ENCODE measurements at regions not wholly inside any gene's neighbourhood (a gene's known extent, or its start where the extent isn't known, plus 50 kb on each side); places are given as distances from the start of the nearest gene placed in this dataset.

DNA sequence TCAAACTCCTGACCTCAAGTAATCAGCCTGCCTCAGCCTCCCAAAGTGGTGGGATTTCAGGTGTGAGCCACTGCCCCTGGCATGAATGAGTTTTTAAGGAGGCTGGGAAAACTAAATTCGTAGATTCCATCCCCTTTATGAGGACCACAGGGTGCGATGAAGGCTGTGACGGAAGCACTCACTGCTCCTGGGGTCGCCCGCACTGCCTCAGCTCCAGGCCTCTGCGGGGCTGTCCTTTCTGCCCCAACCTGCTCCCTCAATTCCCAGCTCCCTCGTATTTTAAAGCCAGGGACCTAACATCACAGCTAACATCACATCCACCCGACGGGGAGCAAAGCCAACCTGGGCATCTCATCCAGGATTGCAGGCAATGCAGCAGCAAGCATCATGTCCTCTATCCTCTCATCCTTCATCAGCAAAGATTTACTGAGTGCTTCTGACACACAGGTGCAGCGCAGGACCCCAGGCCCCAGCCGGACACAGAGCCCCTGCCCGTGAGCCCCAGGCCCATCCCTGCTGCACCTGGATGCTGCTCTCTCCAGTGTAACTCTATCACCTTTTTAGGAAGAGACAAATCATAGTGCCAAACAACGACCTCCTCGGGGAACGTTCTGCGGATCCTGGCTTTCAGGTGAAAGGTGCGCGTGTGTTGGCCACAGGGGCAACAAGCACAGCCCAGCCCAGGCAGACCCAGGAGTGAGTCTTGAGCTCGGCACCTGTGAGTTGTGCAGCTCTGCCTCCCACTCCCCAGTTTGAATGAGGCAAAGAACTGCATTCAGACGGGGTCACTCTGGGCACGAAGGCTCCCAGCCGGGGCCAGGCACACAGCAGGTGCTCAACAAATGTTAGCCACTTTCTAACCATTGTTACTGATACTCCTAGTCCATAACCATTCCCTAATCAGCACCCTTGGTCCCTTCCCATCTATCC lies 134.3 kb downstream of the CRYBB2 start:
- Histone ChIP-seq H4K8ac (ENCODE audit: low read depth, low read length) (no peak overlapping the region), H3K4me3 (ENCODE audit: low read length in 2 of 2) (no peak overlapping the region), H4K91ac (ENCODE audit: low read depth, low read length, poor library complexity) (no peak overlapping the region), H3K36me3 (replicated peaks in 1 of 2; ENCODE audit: control insufficient read depth in 2 of 2, insufficient read depth in 2 of 2, low read length in 2 of 2) (peaks cover 12 to 31% of the 10 kb centered on the region in 2 donors), H3K27me3 (ENCODE audit: control insufficient read depth in 3 of 3, insufficient read depth in 3 of 3, low read depth in 1 of 3, low read length in 3 of 3) (no peaks in the 10 kb centered on the region), H2AK5ac (ENCODE audit: low read depth, low read length) (no peak overlapping the region), H3K4ac (ENCODE audit: low read length) (no peak overlapping the region), H3K23ac (ENCODE audit: low read depth, low read length, poor library complexity) (no peak overlapping the region), H2BK15ac (ENCODE audit: low read length) (no peak overlapping the region), H2AFZ (ENCODE audit: low read length) (no peak overlapping the region), H3K79me1 (ENCODE audit: low read depth, low read length) (no peaks in the 10 kb centered on the region), H3K4me2 (ENCODE audit: insufficient read depth, low read length, poor library complexity, severe bottlenecking) (no peak overlapping the region), H2BK120ac (ENCODE audit: low read depth, low read length) (no peak overlapping the region), H3K9me3 (replicated peaks in 1 of 2; ENCODE audit: control insufficient read depth in 2 of 2, insufficient read depth in 1 of 2, low read depth in 1 of 2, low read length in 2 of 2) (no peaks in the 10 kb centered on the region), H3K18ac (ENCODE audit: low read length) (no peak overlapping the region), H3K27ac (replicated peaks; ENCODE audit: low read length) (no peak overlapping the region), H3K14ac (ENCODE audit: low read length) (peak overlapping the region; percentile 63), H2BK5ac (ENCODE audit: low read length) (no peak overlapping the region), H3K9ac (ENCODE audit: low read depth, low read length, poor library complexity) (no peak overlapping the region), H2BK12ac (ENCODE audit: low read length) (no peak overlapping the region), H3K4me1 (ENCODE audit: control insufficient read depth in 2 of 2, insufficient read depth in 1 of 2, low read depth in 1 of 2, low read length in 2 of 2) (no peaks in the 10 kb centered on the region)
- no peak for DNase-seq (ENCODE audit: low spot score)
- WGBS, 2 donors (ENCODE audit: extremely low coverage in 2 of 2, insufficient read length in 2 of 2, insufficient replicate concordance in 1 of 2) = no CpG with 5 or more reads among the region's 22 CpGs

DNA sequence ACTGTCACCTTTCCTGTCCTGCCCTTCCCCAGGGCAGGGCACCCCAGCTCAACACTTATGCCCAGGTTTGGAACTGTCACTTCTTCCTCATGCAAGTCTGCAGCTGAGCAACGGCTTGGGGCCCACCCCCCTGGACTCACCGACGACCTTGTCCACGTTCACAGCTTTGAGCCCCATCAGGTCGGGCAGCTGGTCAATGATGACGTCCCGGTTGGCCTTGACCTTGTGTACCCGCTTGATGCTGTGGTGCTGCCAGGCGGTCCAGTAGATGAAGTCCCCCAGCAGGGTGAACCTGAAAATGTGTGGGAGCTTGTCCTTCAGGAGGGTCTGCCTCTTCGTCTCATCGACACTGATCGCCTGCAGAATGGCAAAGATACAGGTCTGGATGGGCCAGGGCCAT lies 135.0 kb downstream of the CRYBB2 start:
- H3K18ac ChIP-seq (ENCODE audit: low read length) = no peak overlapping the region
- no peak overlapping the region for H3K23ac ChIP-seq (ENCODE audit: low read depth, low read length, poor library complexity)
- no peaks in the 10 kb centered on the region for H3K9me3 ChIP-seq (replicated peaks in 1 of 2; ENCODE audit: control insufficient read depth in 2 of 2, insufficient read depth in 1 of 2, low read depth in 1 of 2, low read length in 2 of 2)
- no peaks in the 10 kb centered on the region for H3K79me1 ChIP-seq (ENCODE audit: low read depth, low read length)
- no peak overlapping the region for H3K14ac ChIP-seq (ENCODE audit: low read length)
- no peak overlapping the region for H4K8ac ChIP-seq (ENCODE audit: low read depth, low read length)
- H3K4me1 ChIP-seq (ENCODE audit: control insufficient read depth in 2 of 2, insufficient read depth in 1 of 2, low read depth in 1 of 2, low read length in 2 of 2) = no peaks in the 10 kb centered on the region
- no peak overlapping the region for H3K4me3 ChIP-seq (ENCODE audit: low read length in 2 of 2)
- no peak overlapping the region for H3K27ac ChIP-seq (replicated peaks; ENCODE audit: low read length)
- H2BK120ac ChIP-seq (ENCODE audit: low read depth, low read length) = no peak overlapping the region
- H2BK5ac ChIP-seq (ENCODE audit: low read length) = no peak overlapping the region
- no peak overlapping the region for H3K4me2 ChIP-seq (ENCODE audit: insufficient read depth, low read length, poor library complexity, severe bottlenecking)
- WGBS, 2 donors (ENCODE audit: extremely low coverage in 2 of 2, insufficient read length in 2 of 2, insufficient replicate concordance in 1 of 2) = no CpG with 5 or more reads among the region's 12 CpGs
- no peak overlapping the region for H2AK5ac ChIP-seq (ENCODE audit: low read depth, low read length)
- H2BK15ac ChIP-seq (ENCODE audit: low read length) = no peak overlapping the region
- no peak overlapping the region for H2BK12ac ChIP-seq (ENCODE audit: low read length)
- no peak for DNase-seq (ENCODE audit: low spot score)
- no peak overlapping the region for H3K4ac ChIP-seq (ENCODE audit: low read length)
- H4K91ac ChIP-seq (ENCODE audit: low read depth, low read length, poor library complexity) = no peak overlapping the region
- no peak overlapping the region for H2AFZ ChIP-seq (ENCODE audit: low read length)
- H3K27me3 ChIP-seq (ENCODE audit: control insufficient read depth in 3 of 3, insufficient read depth in 3 of 3, low read depth in 1 of 3, low read length in 3 of 3) = no peaks in the 10 kb centered on the region
- peaks cover 12 to 31% of the 10 kb centered on the region in 2 donors for H3K36me3 ChIP-seq (replicated peaks in 1 of 2; ENCODE audit: control insufficient read depth in 2 of 2, insufficient read depth in 2 of 2, low read length in 2 of 2)
- H3K9ac ChIP-seq (ENCODE audit: low read depth, low read length, poor library complexity) = no peak overlapping the region

DNA sequence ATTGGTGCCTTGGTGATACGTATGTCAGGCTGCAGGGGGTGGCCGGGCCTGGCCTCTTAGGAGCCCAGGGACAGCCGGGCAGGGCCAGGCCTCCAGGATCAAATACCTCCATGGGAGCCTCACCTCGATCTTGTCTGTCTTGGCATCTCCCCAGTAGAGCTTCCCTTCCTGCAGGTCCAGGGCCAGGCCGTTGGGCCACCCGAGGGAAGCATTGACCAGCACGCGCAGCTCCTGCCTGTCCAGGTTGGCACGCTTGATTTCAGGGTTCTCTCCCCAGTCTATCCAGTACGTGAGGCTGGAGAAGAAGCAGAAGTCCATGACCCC lies 137.7 kb downstream of the CRYBB2 start:
- Histone ChIP-seq H3K4me1 (ENCODE audit: control insufficient read depth in 2 of 2, insufficient read depth in 1 of 2, low read depth in 1 of 2, low read length in 2 of 2) (no peaks in the 10 kb centered on the region), H3K18ac (ENCODE audit: low read length) (no peak overlapping the region), H3K23ac (ENCODE audit: low read depth, low read length, poor library complexity) (no peak overlapping the region), H2BK15ac (ENCODE audit: low read length) (no peak overlapping the region), H2BK5ac (ENCODE audit: low read length) (no peak overlapping the region), H3K9ac (ENCODE audit: low read depth, low read length, poor library complexity) (no peak overlapping the region), H3K27ac (replicated peaks; ENCODE audit: low read length) (no peak overlapping the region), H3K9me3 (replicated peaks in 1 of 2; ENCODE audit: control insufficient read depth in 2 of 2, insufficient read depth in 1 of 2, low read depth in 1 of 2, low read length in 2 of 2) (no peaks in the 10 kb centered on the region), H2BK120ac (ENCODE audit: low read depth, low read length) (no peak overlapping the region), H3K4me2 (ENCODE audit: insufficient read depth, low read length, poor library complexity, severe bottlenecking) (no peak overlapping the region), H3K79me1 (ENCODE audit: low read depth, low read length) (no peaks in the 10 kb centered on the region), H2BK12ac (ENCODE audit: low read length) (no peak overlapping the region), H4K8ac (ENCODE audit: low read depth, low read length) (no peak overlapping the region), H2AK5ac (ENCODE audit: low read depth, low read length) (no peak overlapping the region), H3K36me3 (replicated peaks in 1 of 2; ENCODE audit: control insufficient read depth in 2 of 2, insufficient read depth in 2 of 2, low read length in 2 of 2) (peaks cover 12 to 29% of the 10 kb centered on the region in 2 donors), H3K4me3 (ENCODE audit: low read length in 2 of 2) (no peak overlapping the region), H3K14ac (ENCODE audit: low read length) (no peak overlapping the region), H2AFZ (ENCODE audit: low read length) (no peak overlapping the region), H4K91ac (ENCODE audit: low read depth, low read length, poor library complexity) (no peak overlapping the region), H3K4ac (ENCODE audit: low read length) (no peak overlapping the region), H3K27me3 (ENCODE audit: control insufficient read depth in 3 of 3, insufficient read depth in 3 of 3, low read depth in 1 of 3, low read length in 3 of 3) (no peaks in the 10 kb centered on the region)
- no CpG with 5 or more reads among the region's 10 CpGs for WGBS, 2 donors (ENCODE audit: extremely low coverage in 2 of 2, insufficient read length in 2 of 2, insufficient replicate concordance in 1 of 2)
- no peak for DNase-seq (ENCODE audit: low spot score)

GRCh38 chr22:25357606-25358420 lies 138.4 kb downstream of the CRYBB2 start:
- Histone ChIP-seq H3K4me2 (ENCODE audit: insufficient read depth, low read length, poor library complexity, severe bottlenecking) (no peak overlapping the region), H3K18ac (ENCODE audit: low read length) (no peak overlapping the region), H4K8ac (ENCODE audit: low read depth, low read length) (no peak overlapping the region), H3K9me3 (replicated peaks in 1 of 2; ENCODE audit: control insufficient read depth in 2 of 2, insufficient read depth in 1 of 2, low read depth in 1 of 2, low read length in 2 of 2) (no peaks in the 10 kb centered on the region), H3K23ac (ENCODE audit: low read depth, low read length, poor library complexity) (peak overlapping the region; percentile 31), H3K79me1 (ENCODE audit: low read depth, low read length) (peaks cover 2% of the 10 kb centered on the region), H2AFZ (ENCODE audit: low read length) (no peak overlapping the region), H3K36me3 (replicated peaks in 1 of 2; ENCODE audit: control insufficient read depth in 2 of 2, insufficient read depth in 2 of 2, low read length in 2 of 2) (peaks cover 12 to 25% of the 10 kb centered on the region in 2 donors), H3K4me3 (ENCODE audit: low read length in 2 of 2) (no peak overlapping the region), H4K91ac (ENCODE audit: low read depth, low read length, poor library complexity) (no peak overlapping the region), H3K9ac (ENCODE audit: low read depth, low read length, poor library complexity) (no peak overlapping the region), H2BK15ac (ENCODE audit: low read length) (no peak overlapping the region), H2BK12ac (ENCODE audit: low read length) (no peak overlapping the region), H3K4ac (ENCODE audit: low read length) (no peak overlapping the region), H2BK5ac (ENCODE audit: low read length) (no peak overlapping the region), H2AK5ac (ENCODE audit: low read depth, low read length) (no peak overlapping the region), H3K4me1 (ENCODE audit: control insufficient read depth in 2 of 2, insufficient read depth in 1 of 2, low read depth in 1 of 2, low read length in 2 of 2) (no peaks in the 10 kb centered on the region), H3K14ac (ENCODE audit: low read length) (no peak overlapping the region), H3K27ac (replicated peaks; ENCODE audit: low read length) (no peak overlapping the region), H3K27me3 (ENCODE audit: control insufficient read depth in 3 of 3, insufficient read depth in 3 of 3, low read depth in 1 of 3, low read length in 3 of 3) (no peaks in the 10 kb centered on the region), H2BK120ac (ENCODE audit: low read depth, low read length) (no peak overlapping the region)
- no CpG with 5 or more reads among the region's 7 CpGs for WGBS, 2 donors (ENCODE audit: extremely low coverage in 2 of 2, insufficient read length in 2 of 2, insufficient replicate concordance in 1 of 2)
- DNase-seq (ENCODE audit: low spot score) = no peak

All from neuronal stem cell (in vitro differentiated cells).